DND-41 (cell line): ENCODE measurements at regions not wholly inside any gene's neighbourhood (a gene's known extent, or its start where the extent isn't known, plus 50 kb on each side); places are given as distances from the start of the nearest gene placed in this dataset.

ENCODE experiments used
- ATAC-seq: fragments of 200-7000 bp; cut with Tn5 transposase; 3 replicates; pipeline ENCODE4 v1.9.1; 2021; ENCODE audit warnings: low read depth; ENCODE audit not compliant: insufficient read depth
- DNase-seq: peaks from one replicate; pipeline ENCODE4 v3.0.0-alpha.2; 2020
- H2AFZ ChIP-seq: 2 replicates; pipeline ENCODE4 v1.6.0; 2012; ENCODE audit warnings: low read depth, low read length
- H3K27ac ChIP-seq: 2 replicates; pipeline ENCODE4 v1.5.1; 2012; ENCODE audit warnings: low read length, inconsistent platforms
- H3K27me3 ChIP-seq: fragments of 200-600 bp; sonication (generic); 2 replicates; pipeline ENCODE4 v1.6.0; 2012; ENCODE audit warnings: low read length, mild to moderate bottlenecking, inconsistent platforms; ENCODE audit not compliant: insufficient read depth, poor library complexity
- H3K36me3 ChIP-seq: 2 replicates; pipeline ENCODE4 v1.5.1; 2012; ENCODE audit warnings: low read length, inconsistent platforms; ENCODE audit not compliant: insufficient read depth
- H3K4me1 ChIP-seq: 2 replicates; pipeline ENCODE4 v1.5.1; 2012; ENCODE audit warnings: mild to moderate bottlenecking, low read length; ENCODE audit not compliant: insufficient read depth
- H3K4me2 ChIP-seq: 2 replicates; pipeline ENCODE4 v1.6.0; 2012; ENCODE audit warnings: mild to moderate bottlenecking, moderate library complexity, low read length, inconsistent platforms; ENCODE audit not compliant: insufficient read depth
- H3K4me3 ChIP-seq, 2 experiments: fragments of 200-600 bp in 1 of 2; shearing (Covaris generic) in 1 of 2; 2 replicates each; pipeline ENCODE4 v1.5.1; 2012 to 2016; ENCODE audit warnings: inconsistent platforms in 2 of 2, low read length in 2 of 2, mild to moderate bottlenecking in 2 of 2, low read depth in 1 of 2, moderate library complexity in 1 of 2
- H3K79me2 ChIP-seq: 2 replicates; pipeline ENCODE4 v1.6.0; 2012; ENCODE audit warnings: low read length, inconsistent platforms; ENCODE audit not compliant: insufficient read depth
- H3K9ac ChIP-seq: 2 replicates; pipeline ENCODE4 v1.6.0; 2012; ENCODE audit warnings: low read depth, mild to moderate bottlenecking, inconsistent platforms, low read length, moderate library complexity
- H3K9me3 ChIP-seq: 2 replicates; pipeline ENCODE4 v1.5.1; 2012; ENCODE audit warnings: low read length, moderate library complexity, mild to moderate bottlenecking, inconsistent platforms; ENCODE audit not compliant: insufficient read depth, severe bottlenecking
- H4K20me1 ChIP-seq: 2 replicates; pipeline ENCODE4 v1.6.0; 2012; ENCODE audit warnings: low read length; ENCODE audit not compliant: insufficient read depth
- EZH2 ChIP-seq: IDR thresholded peaks from 3 replicates; pipeline ENCODE4 v1.6.1; 2012; ENCODE audit warnings: borderline replicate concordance, low read depth, mild to moderate bottlenecking, moderate library complexity, low read length, inconsistent platforms; ENCODE audit not compliant: severe bottlenecking
- TF ChIP-seq, protein P1 (sequence below): IDR thresholded peaks from 2 replicates; pipeline ENCODE4 v1.5.1; 2012; ENCODE audit warnings: borderline replicate concordance, low read length, moderate library complexity, mild to moderate bottlenecking; ENCODE audit not compliant: poor library complexity, severe bottlenecking; ENCODE audit errors: extremely low read depth

GRCh38 chr14:98858158-98858557, 413.8 kb downstream of the BCL11B start:
- ATAC-seq: no peak
- TF ChIP-seq EZH2: no peak

GRCh38 chr14:98858561-98858960, 413.4 kb downstream of the BCL11B start:
- Histone ChIP-seq H3K4me2 (no peak overlapping the region), H3K36me3 (no peaks in the 10 kb centered on the region), H4K20me1 (no peaks in the 10 kb centered on the region), H3K4me1 (no peaks in the 10 kb centered on the region), H3K9me3 (no peaks in the 10 kb centered on the region), H3K79me2 (no peaks in the 10 kb centered on the region), H3K4me3 (no peak overlapping the region), H3K27me3 (no peaks in the 10 kb centered on the region), H2AFZ (no peak overlapping the region), H3K9ac (no peak overlapping the region), H3K27ac (no peak overlapping the region)
- TF ChIP-seq EZH2: no peak
- TF ChIP-seq, protein P1, sequence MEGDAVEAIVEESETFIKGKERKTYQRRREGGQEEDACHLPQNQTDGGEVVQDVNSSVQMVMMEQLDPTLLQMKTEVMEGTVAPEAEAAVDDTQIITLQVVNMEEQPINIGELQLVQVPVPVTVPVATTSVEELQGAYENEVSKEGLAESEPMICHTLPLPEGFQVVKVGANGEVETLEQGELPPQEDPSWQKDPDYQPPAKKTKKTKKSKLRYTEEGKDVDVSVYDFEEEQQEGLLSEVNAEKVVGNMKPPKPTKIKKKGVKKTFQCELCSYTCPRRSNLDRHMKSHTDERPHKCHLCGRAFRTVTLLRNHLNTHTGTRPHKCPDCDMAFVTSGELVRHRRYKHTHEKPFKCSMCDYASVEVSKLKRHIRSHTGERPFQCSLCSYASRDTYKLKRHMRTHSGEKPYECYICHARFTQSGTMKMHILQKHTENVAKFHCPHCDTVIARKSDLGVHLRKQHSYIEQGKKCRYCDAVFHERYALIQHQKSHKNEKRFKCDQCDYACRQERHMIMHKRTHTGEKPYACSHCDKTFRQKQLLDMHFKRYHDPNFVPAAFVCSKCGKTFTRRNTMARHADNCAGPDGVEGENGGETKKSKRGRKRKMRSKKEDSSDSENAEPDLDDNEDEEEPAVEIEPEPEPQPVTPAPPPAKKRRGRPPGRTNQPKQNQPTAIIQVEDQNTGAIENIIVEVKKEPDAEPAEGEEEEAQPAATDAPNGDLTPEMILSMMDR: no peak
- ATAC-seq (no peak), DNase-seq (no peak)

More at GRCh38 chr14:98858158-98858557, 413.8 kb downstream of the BCL11B start:
- Histone ChIP-seq H3K9ac (no peak overlapping the region), H3K4me1 (no peaks in the 10 kb centered on the region), H3K4me2 (no peak overlapping the region), H3K27me3 (no peaks in the 10 kb centered on the region), H2AFZ (no peak overlapping the region), H3K4me3 (no peak overlapping the region), H3K36me3 (no peaks in the 10 kb centered on the region), H3K27ac (no peak overlapping the region), H3K9me3 (no peaks in the 10 kb centered on the region), H4K20me1 (no peaks in the 10 kb centered on the region), H3K79me2 (no peaks in the 10 kb centered on the region)
- DNase-seq: no peak

- DNase-seq (no peak), ATAC-seq (no peak)
- Histone ChIP-seq H3K36me3 (no peaks in the 10 kb centered on the region), H4K20me1 (no peaks in the 10 kb centered on the region), H3K27ac (no peak overlapping the region), H3K9me3 (no peaks in the 10 kb centered on the region), H3K4me3 (no peak overlapping the region), H2AFZ (no peak overlapping the region), H3K79me2 (no peaks in the 10 kb centered on the region), H3K4me2 (no peak overlapping the region), H3K9ac (no peak overlapping the region), H3K4me1 (no peaks in the 10 kb centered on the region), H3K27me3 (no peaks in the 10 kb centered on the region)
- no peak for TF ChIP-seq EZH2
- TF ChIP-seq, protein P1: no peak
Measured at GRCh38 chr14:98859301-98859700, 412.7 kb downstream of the BCL11B start.

DNA sequence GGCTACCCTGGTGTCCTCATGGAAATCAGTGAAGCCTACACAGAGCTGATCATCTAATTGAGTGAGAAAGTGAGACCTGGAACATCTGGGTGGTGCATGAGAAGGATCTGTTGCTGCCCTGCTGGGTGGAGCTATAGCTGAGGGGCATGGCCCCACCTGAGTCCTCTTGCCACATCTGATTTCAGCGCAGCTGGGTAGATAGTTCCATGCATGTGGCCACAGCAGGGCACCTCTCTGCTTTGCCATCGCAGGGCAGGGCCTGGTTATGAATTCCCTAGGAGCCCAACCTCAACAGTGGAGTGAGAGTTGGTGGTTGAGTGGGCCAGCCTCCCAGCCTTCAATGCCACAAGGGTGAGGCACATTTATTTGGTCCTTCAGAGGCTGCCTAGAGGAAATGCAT, 407.8 kb downstream of the BCL11B start:
- no peaks in the 10 kb centered on the region for H4K20me1 ChIP-seq
- peak; percentile 7 for DNase-seq

More for the DNA sequence above, 407.8 kb downstream of the BCL11B start:
- Histone ChIP-seq H3K27ac (no peak overlapping the region), H3K27me3 (no peaks in the 10 kb centered on the region), H2AFZ (no peak overlapping the region), H3K9me3 (no peaks in the 10 kb centered on the region), H3K9ac (no peak overlapping the region), H3K4me2 (no peak overlapping the region), H3K4me3 (no peak overlapping the region), H3K4me1 (no peaks in the 10 kb centered on the region), H3K79me2 (no peaks in the 10 kb centered on the region), H3K36me3 (no peaks in the 10 kb centered on the region)
- TF ChIP-seq EZH2: no peak
- TF ChIP-seq, protein P1: no peak
- ATAC-seq: no peak
